Aorta (tissue), 5 donors: ENCODE measurements at regions not wholly inside any gene's neighbourhood (a gene's known extent, or its start where the extent isn't known, plus 50 kb on each side); places are given as distances from the start of the nearest gene placed in this dataset.
"Not testable (repeated sequence)": the region's sequence is repeated elsewhere in the genome, so short reads cannot be mapped to it uniquely, and the experiment has no call there.

ENCODE experiments used
- ATAC-seq: fragments of 200-7000 bp; cut with Tn5 transposase; one replicate; pipeline ENCODE4 v1.9.1; 2022; ENCODE audit warnings: moderate library complexity; ENCODE audit not compliant: low FRiP score
- DNase-seq, 2 donors: peaks; one replicate each; pipeline ENCODE4 v3.0.0-alpha.2; 2020
- H3K27ac ChIP-seq, 2 donors: one replicate each; pipeline ENCODE4 v1.5.1; 2013; ENCODE audit warnings: low read length in 2 of 2, mild to moderate bottlenecking in 2 of 2, moderate library complexity in 2 of 2, control low read depth in 1 of 2, inconsistent platforms in 1 of 2, low read depth in 1 of 2
- H3K27me3 ChIP-seq, 2 donors: one replicate each; pipeline ENCODE4 v1.6.1; 2013; ENCODE audit warnings: control low read depth in 1 of 2, low read length in 1 of 2, mild to moderate bottlenecking in 1 of 2, moderate library complexity in 1 of 2; ENCODE audit not compliant: insufficient read depth in 2 of 2, control insufficient read depth in 1 of 2
- H3K36me3 ChIP-seq, 2 donors: one replicate each; pipeline ENCODE4 v1.6.1; 2013; ENCODE audit warnings: control low read depth in 1 of 2, low read length in 1 of 2, mild to moderate bottlenecking in 1 of 2; ENCODE audit not compliant: insufficient read depth in 2 of 2, control insufficient read depth in 1 of 2
- H3K4me1 ChIP-seq, 2 donors: one replicate each; pipeline ENCODE4 v1.6.1; 2013; ENCODE audit warnings: low read length in 2 of 2, control low read depth in 1 of 2, mild to moderate bottlenecking in 1 of 2, moderate library complexity in 1 of 2; ENCODE audit not compliant: insufficient read depth in 2 of 2, control insufficient read depth in 1 of 2
- H3K4me3 ChIP-seq, 2 donors: one replicate each; pipeline ENCODE4 v1.5.1; 2013; ENCODE audit warnings: low read length in 2 of 2, control low read depth in 1 of 2, mild to moderate bottlenecking in 1 of 2
- H3K9me3 ChIP-seq: one replicate; pipeline ENCODE4 v1.6.1; 2013; ENCODE audit warnings: mild to moderate bottlenecking, low read length; ENCODE audit not compliant: control insufficient read depth
- WGBS, 2 donors: extraction: QIAGEN DNeasy Blood & Tissue Kit; methylation state at CpG; one replicate each; pipeline ENCODE4 v1.1.7; 2013; 5-methylcytosine and 5-hydroxymethylcytosine counted together
- intact Hi-C, 2 donors: fragments of 100-400 bp; cut with DNase I; formaldehyde crosslinking; loops; one replicate each; pipeline versions ENCODE4 v1.14.2 to v1.15.0; 2022
- donor health status: healthy with polysubstance abuse.
- donor health status: Bipolar disorder and iron deficiency.
- donor health status: DM: no; HTN: no; CAD: no.
- donor health status: DM: no; HTN: no; CAD: no.
- donor health status: DM: yes; HTN: yes; CAD: no.

DNA sequence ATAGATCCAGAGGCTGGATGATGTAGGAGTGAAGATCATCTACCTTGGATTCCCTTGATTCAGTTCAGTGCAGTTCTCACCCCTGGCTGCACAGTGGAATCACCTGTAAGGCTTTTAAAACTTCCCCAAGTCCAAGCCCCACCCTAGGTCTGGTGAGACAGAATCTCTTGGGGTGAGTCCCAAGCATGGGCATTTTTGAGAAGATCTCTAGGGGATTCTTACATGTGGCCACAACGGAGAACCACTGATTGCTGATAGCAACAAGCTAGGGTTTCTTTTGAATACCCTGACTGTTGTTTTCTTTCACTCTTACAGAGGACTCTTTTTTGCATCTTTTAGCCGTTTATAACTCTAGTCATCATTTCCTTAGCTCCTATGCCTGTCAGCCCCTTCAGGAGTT lies 204.9 kb upstream of the RASGRP1 start:
- no peak for ATAC-seq
- DNase-seq, result no peak
- H3K4me1 ChIP-seq, result no peaks in the 10 kb centered on the region
- intact Hi-C loops, result no loop called here
- no peaks in the 10 kb centered on the region for H3K36me3 ChIP-seq
- 46 to 49% methylated on average over 2 of the region's 2 CpGs for WGBS, 2 donors
- no peaks in the 10 kb centered on the region for H3K9me3 ChIP-seq
- no peak overlapping the region for H3K4me3 ChIP-seq
- H3K27ac ChIP-seq, result no peak overlapping the region
- H3K27me3 ChIP-seq, result no peaks in the 10 kb centered on the region

DNA sequence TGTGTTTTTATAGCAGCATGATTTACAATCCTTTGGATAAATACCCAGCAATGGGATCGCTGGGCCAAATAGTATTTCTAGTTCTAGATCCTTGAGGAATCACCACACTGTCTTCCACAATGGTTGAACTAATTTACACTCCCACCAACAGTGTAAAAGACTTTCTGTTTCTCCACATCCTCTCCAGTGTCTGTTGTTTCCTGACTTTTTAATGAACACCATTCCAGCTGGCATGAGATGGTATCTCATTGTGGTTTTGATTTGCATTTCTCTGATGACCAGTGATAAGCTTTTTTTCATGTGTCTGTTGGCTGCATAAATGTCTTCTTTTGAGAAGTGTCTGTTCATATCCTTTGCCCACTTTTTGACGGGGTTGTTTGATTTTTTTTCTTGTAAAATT lies 209.5 kb upstream of the RASGRP1 start:
- 94 to 95% methylated on average over 2 of the region's 2 CpGs for WGBS, 2 donors
- H3K4me1 ChIP-seq, H3K27me3 ChIP-seq, H3K36me3 ChIP-seq, intact Hi-C loops, ATAC-seq, H3K9me3 ChIP-seq, H3K4me3 ChIP-seq, H3K27ac ChIP-seq, DNase-seq: not testable (repeated sequence)

DNA sequence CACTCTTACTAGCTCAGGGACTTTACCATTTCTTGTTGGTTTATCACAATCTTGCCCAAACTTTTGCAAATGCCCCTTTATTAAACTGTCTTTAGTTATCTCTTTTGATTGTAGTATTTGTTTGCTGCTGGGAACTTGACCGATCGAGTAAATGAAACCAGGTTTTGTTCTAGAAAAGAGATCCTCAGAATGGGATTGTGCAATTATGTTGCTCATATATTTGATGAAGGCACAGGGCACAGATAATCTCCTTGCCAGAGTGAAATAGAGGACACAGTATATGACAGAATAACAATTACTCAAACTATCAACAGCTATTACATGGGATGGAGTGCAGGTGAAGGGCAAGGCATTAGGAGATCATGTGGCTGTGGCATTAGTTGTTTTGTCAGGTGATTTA lies 216.6 kb upstream of the RASGRP1 start:
- no peaks in the 10 kb centered on the region for H3K36me3 ChIP-seq
- intact Hi-C loops, result no loop called here
- DNase-seq (no peak), ATAC-seq (no peak)
- no peaks in the 10 kb centered on the region for H3K27me3 ChIP-seq
- 90% methylated on average over 2 of the region's 2 CpGs for WGBS, 2 donors
- no peak overlapping the region for H3K27ac ChIP-seq
- no peak overlapping the region for H3K4me3 ChIP-seq
- no peaks in the 10 kb centered on the region for H3K4me1 ChIP-seq
- peaks cover 2% of the 10 kb centered on the region for H3K9me3 ChIP-seq

DNA sequence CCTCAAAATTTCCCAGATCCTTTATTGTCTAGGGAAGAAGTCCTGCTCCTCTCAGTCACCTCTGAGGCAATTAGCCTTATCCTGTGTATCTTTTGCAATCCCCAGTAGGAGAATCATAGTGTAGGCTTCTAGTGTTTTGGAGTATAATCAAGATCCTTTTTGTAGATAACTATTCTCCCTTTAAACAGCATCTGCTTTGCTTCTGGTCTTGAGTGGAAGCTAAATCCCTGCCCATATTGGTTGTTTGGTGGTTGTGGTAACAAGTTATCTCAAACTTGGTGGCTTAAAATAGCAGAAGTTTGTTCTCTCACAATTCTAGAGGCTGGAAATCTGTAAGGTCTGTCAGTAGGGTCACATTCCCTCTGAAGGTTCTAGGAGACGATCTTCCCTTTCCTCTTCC lies 217.5 kb upstream of the RASGRP1 start:
- H3K4me3 ChIP-seq, result no peak overlapping the region
- H3K4me1 ChIP-seq, result no peaks in the 10 kb centered on the region
- no peak for ATAC-seq
- no peaks in the 10 kb centered on the region for H3K36me3 ChIP-seq
- no peak for DNase-seq
- H3K9me3 ChIP-seq, result peaks cover 2% of the 10 kb centered on the region
- H3K27me3 ChIP-seq, result no peaks in the 10 kb centered on the region
- intact Hi-C loops, result no loop called here
- 59 to 73% methylated on average over 1 of the region's 1 CpG for WGBS, 2 donors
- no peak overlapping the region for H3K27ac ChIP-seq

DNA sequence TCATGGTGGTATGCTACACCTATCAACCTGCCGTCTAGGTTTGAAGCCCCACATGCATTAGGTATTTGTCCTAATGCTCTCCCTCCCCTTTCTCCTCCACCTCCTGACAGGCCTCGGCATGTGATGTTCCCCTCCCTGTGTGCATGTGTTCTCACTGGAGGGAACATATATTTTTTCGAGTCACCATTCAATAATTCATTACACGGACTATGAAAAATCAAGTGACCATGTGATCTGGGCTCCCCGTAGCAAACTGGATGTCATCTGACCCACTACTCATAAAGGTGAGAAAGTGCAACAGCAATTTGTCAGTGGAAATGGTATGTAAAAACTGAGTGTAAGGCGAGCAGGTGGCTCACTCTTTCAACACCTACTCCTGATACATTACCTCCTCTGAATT lies 224.3 kb upstream of the RASGRP1 start:
- intact Hi-C loops, result no loop called here
- no peaks in the 10 kb centered on the region for H3K9me3 ChIP-seq
- H3K4me3 ChIP-seq, result no peak overlapping the region
- no peaks in the 10 kb centered on the region for H3K27me3 ChIP-seq
- DNase-seq (no peak), ATAC-seq (no peak)
- H3K36me3 ChIP-seq, result no peaks in the 10 kb centered on the region
- H3K4me1 ChIP-seq, result peaks cover 0 to 5% of the 10 kb centered on the region in 2 donors
- 85 to 95% methylated on average over 6 of the region's 6 CpGs for WGBS, 2 donors
- no peak overlapping the region for H3K27ac ChIP-seq

DNA sequence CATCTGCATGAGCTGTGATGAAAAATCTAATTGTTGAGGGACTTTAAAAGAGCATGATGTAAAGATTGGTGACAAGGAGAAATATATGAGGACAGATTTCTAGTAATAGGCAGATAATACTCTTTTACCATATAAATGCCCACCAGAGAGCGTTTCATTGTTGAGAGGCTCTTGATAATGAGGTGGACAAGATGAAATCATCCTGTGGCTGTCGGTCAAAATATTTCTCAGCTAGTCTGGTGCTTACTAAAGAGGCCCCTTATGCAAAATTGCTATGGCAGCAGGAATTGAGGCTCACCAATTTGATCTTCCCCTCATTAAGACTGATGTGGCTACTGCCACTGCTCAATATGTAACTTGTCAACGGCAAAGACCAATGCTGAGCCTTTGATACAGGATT lies 225.0 kb upstream of the RASGRP1 start:
- H3K4me3 ChIP-seq, result no peak overlapping the region
- no peak for DNase-seq
- H3K9me3 ChIP-seq, result no peaks in the 10 kb centered on the region
- H3K27me3 ChIP-seq, result no peaks in the 10 kb centered on the region
- H3K27ac ChIP-seq, result no peak overlapping the region
- ATAC-seq, result no peak
- H3K4me1 ChIP-seq, result peaks cover 0 to 5% of the 10 kb centered on the region in 2 donors
- WGBS, 2 donors, result 95 to 98% methylated on average over 3 of the region's 3 CpGs
- no peaks in the 10 kb centered on the region for H3K36me3 ChIP-seq
- intact Hi-C loops, result no loop called here

DNA sequence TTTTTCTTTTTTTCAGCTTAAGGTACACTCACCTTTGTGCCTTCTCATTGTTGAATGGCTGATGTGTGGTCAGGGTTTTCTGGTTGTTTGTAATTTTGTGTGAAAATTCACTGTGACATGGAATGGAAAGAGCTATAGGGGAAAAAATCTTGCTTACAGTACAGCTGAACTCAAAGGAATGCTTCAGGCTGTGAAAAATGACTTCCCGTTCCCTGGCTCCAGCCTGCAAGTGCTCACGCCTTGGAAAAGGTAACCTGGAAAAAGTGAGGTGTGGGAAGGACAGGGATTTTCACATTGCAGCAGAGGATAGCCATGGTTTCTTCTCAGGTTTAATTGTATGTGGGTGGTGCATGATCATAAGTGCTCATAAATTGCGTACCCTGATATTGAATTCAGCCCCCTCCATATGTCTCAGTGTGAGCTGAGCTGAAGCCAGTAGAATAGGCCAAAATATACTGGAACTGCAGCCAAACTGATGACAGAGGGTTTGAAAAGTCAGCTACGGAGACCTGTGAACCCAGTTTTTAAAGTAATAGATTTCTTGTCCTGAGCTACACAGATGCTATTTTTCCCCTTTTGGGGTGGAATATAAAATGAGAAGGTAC lies 228.7 kb upstream of the RASGRP1 start:
- H3K27me3 ChIP-seq, result no peaks in the 10 kb centered on the region
- no peak overlapping the region for H3K4me3 ChIP-seq
- H3K36me3 ChIP-seq, result no peaks in the 10 kb centered on the region
- DNase-seq (no peak), ATAC-seq (no peak)
- intact Hi-C loops, result loop anchor here in 1 of 2 donors (10.0 kb wide), 1 partner anchor 609 kb away; no protein-coding TSS in a partner anchor
- 0 to 7% methylated on average over 4 of the region's 4 CpGs for WGBS, 2 donors
- peaks cover 0 to 5% of the 10 kb centered on the region in 2 donors for H3K4me1 ChIP-seq
- H3K9me3 ChIP-seq, result no peaks in the 10 kb centered on the region
- no peak overlapping the region for H3K27ac ChIP-seq

DNA sequence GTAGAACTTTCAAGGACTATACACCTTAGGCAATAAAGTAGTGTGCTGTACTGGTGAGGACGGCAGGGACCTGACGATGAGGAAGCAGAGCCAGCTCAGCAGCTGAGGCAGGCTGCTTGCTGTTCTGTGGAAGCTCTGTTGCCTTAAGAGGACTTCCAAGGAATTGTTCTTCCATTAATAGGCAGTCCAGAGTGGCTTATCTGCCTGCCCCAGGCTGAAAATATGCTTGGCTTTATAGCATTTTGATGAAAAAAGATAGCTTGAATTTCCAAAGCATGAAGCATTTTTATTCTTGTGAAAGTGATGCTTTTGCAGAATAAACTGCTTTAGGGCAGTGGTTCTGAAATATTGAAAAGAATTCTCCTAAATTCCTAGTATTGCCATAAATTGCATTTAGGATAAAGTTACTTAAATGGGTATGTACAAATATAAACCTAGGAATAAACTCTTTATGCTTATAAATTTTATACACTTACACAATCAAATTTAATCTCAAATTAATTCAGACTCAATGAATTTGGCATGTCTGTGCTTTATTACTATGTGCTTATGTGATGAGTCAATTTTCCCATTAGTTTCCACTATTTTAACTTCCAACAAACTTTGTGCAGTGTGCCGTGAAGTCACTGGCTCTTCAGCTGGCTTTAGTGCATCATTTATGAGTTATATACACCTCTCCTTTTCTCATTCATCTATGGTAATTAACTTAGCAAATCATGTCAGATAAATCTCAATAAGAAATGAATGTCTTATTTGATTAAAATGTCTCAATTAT lies 231.0 kb upstream of the RASGRP1 start:
- Histone ChIP-seq H3K27ac (no peak overlapping the region), H3K4me1 (peaks cover 0 to 5% of the 10 kb centered on the region in 2 donors), H3K27me3 (no peaks in the 10 kb centered on the region), H3K9me3 (no peaks in the 10 kb centered on the region), H3K36me3 (no peaks in the 10 kb centered on the region), H3K4me3 (no peak overlapping the region)
- WGBS, 2 donors, result 11 to 13% methylated on average over 3 of the region's 3 CpGs
- intact Hi-C loops, result loop anchor here in 1 of 2 donors (10.0 kb wide), 1 partner anchor 611 kb away; no protein-coding TSS in a partner anchor
- ATAC-seq, result no peak
- no peak for DNase-seq

DNA sequence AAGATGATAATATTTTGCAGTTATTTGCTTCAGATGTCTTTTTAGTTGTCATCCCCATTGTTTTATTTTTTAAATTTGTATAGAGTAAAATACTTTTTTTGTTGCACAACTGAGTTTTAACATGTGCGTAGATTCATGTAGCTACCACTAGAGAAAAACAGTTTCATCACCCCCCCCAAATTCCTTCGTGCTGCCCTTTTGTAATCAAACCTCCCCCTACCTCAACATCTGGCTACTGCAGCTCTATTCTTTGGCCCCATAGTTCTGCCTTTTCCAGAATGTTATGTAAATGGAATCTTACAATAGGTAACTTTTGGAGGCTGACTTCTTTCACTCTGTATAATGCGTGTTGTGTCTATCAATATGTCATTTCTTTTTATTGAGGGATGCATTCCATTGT lies 232.0 kb upstream of the RASGRP1 start:
- Histone ChIP-seq H3K4me1 (peaks cover 0 to 5% of the 10 kb centered on the region in 2 donors), H3K27me3 (no peaks in the 10 kb centered on the region), H3K36me3 (no peaks in the 10 kb centered on the region), H3K9me3 (no peaks in the 10 kb centered on the region), H3K4me3 (no peak overlapping the region), H3K27ac (no peak overlapping the region)
- intact Hi-C loops, result loop anchor here in 1 of 2 donors (10.0 kb wide), 1 partner anchor 612 kb away; no protein-coding TSS in a partner anchor
- DNase-seq, result no peak
- ATAC-seq, result no peak
- 90 to 91% methylated on average over 3 of the region's 3 CpGs for WGBS, 2 donors
